Stimulated activated CD4-positive, alpha-beta T cell treated with anti-CD3 and anti-CD28 coated beads, TNF-alpha, amount 100 ng/mL, for 1 hour (primary cell): ENCODE measurements at regions not wholly inside any gene's neighbourhood (a gene's known extent, or its start where the extent isn't known, plus 50 kb on each side); places are given as distances from the start of the nearest gene placed in this dataset.
"Not testable (repeated sequence)": the region's sequence is repeated elsewhere in the genome, so short reads cannot be mapped to it uniquely, and the experiment has no call there.

Experiments
- DNase-seq, 3 donors: peaks; one replicate each; pipeline ENCODE4 v3.0.0-alpha.2; 2020; ENCODE audit warnings: low read depth in 3 of 3, low spot score in 1 of 3

DNA sequence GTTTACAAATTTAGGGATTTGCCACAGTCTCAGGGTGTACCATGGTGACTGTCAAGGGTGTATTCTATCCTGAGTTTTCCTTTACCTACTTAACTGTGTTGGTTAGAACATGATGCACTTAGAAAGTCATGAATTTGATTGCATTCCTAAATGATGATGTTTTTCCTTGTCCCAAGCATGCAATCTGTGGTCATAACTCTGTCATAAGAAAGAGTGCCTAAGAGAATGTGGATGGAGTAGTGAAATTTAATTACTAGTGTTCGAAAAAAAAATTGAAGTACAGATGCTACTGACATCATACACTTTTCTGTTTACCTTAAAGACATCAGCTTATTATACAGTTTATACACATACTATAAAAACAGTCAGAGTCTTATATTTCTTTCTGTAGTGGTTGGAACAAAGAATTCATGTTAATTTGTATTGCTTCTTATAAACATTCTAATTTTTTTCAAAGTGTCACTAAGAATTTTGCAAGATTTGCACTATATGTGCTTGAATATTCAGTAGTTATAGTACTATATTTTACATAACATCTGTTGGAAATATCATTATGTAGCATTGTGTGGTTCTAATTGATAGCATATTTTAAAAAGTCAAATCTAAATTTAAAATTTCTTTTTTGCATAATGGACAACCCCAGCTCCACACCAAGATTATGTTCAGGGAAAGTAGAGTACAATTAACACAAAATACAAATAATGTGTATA lies 231.3 kb upstream of the KCNMB2 start:
- no peak for DNase-seq

DNA sequence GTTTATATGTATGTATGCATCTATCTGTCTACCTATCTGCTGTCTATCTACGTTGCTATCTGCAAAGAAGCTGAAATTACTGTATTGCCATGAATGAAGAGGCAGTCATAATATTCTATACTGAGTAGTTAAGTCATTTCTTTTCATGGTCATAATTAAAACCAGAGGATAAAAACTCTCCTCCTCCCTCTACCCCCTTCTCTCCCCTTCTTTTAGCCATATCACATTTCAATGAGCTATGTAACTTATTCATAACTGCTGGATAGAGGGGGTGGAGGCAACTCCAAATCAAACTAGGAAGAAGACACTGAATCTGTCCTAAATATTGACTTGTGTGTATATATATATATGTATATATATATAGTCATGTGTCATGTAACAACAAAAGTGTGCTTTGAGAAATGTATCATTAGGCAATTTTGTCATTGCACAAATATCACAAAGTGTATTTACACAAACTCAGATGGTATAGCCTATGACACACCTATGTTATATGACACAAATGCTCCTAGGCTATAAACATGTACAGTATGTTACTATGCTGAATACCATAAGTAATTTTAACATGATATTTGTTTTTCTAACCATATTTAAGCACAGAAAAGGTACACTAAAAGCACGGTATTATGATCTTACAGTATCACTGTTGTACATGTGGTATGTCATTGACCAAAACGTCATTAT lies 229.7 kb upstream of the KCNMB2 start:
- no peak for DNase-seq

DNA sequence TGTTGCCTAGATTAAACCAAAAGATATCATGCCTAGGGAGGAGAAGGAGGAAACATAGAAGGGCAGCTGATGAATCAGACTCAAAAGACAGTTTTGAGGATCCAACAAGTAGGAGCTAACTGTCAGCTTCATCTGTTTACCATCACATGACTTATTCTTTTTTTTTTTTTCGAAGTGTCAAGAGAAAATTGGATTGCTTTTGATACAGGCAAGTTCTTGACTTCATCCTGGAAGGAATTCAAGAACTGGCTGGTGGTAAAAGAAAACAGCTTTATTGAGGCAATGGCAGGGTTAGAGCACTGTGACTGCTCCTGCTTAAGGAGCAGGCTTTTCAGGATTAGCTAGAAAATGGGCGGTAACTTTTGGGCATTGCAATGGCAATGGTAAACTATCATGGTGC lies 227.5 kb upstream of the KCNMB2 start:
- DNase-seq = no peak

DNA sequence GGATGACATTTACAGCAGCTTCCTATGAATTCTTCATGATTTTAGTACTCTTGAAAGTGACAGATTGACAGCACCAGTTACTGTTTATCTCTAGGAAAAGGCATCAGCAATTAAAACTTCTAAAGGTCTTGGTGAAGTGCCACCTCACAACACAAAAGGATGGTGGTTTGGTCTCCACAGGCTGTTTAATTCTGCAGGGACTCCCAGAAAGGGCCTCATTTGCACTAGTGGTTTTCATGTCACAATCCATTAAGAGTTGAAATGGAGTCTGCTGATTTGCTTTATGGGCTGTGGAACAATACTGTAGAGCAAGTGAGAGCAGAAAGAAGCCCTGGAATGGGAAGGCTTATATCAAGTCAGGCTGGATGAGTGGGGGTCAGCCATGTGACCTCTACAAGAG lies 225.3 kb upstream of the KCNMB2 start:
- no peak for DNase-seq

DNA sequence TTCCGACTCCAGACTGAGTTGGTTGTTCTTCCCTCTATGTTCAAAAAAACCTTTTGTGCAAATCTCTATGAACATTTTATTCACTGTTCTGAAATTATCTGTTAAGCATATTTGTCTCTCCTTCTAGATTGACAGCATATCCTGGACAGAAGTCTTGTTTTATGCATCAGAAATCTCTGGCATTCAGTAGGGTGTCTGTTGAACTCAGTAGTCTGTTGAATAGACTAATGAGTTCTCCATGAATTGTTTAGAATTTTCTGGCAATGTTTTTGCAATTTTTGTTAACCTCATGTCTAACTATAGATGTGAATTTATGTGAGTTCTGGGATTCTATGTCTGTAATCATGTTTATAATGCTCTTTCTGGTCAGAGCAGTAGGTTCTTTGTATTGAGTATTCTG lies 222.5 kb upstream of the KCNMB2 start:
- DNase-seq = no peak

DNA sequence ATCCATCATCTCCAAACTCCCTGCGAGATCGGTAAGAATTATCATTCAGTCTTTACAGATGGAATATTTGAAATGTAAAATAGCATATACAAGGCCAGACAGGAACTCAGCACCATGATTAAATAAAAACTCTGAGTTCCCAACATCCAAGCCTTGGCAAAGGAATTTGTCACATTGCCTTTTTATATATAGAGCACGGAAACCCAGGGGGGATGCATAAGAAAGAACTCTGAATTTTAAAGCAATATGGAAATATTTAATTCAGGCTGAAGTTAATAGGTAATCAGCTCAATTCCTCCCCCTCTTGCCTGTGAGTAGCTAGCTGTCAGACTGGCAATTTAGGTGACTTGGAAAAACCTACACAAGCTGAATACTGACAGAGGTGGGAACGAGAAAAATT lies 217.9 kb upstream of the KCNMB2 start:
- no peak for DNase-seq

DNA sequence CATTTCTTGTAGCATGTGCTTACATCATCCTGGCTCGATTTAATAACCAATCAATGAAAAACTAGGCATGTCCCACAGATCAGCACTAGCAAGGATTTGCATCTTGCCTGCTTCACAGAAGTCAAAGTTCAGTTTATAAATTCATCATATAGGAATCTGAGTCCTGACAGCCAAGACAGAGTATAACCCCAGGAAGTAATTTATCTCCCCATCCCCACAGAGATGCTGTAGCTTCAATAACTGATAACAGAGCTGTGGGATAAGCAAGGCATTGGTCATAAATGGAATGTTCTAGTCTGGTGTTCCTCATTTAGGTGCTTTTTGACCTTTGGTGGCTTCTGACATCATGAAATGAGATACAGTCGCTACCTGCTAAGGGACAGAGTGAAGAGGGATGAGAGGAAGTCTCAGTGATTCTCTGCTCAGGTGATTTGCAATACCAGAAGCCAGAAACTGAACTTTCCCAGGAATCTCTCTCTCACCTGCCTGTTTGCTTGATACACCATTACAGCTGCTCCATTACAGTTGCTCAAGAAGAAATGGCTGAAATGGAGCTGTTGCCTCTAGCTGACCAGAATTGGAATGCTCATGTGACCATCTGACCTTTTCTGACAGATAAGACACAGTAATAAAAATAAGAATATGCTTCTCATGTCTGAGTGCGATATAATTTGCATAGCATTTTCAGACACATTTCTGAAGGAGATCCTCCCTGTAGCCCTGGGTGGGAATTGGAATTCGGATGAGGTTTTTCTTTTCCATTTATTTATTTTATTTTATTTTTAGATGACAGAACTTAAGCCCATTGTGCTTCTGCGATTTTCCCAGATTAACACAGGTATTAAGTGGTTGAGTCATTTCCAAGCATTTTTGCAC lies 217.1 kb upstream of the KCNMB2 start:
- no peak for DNase-seq

DNA sequence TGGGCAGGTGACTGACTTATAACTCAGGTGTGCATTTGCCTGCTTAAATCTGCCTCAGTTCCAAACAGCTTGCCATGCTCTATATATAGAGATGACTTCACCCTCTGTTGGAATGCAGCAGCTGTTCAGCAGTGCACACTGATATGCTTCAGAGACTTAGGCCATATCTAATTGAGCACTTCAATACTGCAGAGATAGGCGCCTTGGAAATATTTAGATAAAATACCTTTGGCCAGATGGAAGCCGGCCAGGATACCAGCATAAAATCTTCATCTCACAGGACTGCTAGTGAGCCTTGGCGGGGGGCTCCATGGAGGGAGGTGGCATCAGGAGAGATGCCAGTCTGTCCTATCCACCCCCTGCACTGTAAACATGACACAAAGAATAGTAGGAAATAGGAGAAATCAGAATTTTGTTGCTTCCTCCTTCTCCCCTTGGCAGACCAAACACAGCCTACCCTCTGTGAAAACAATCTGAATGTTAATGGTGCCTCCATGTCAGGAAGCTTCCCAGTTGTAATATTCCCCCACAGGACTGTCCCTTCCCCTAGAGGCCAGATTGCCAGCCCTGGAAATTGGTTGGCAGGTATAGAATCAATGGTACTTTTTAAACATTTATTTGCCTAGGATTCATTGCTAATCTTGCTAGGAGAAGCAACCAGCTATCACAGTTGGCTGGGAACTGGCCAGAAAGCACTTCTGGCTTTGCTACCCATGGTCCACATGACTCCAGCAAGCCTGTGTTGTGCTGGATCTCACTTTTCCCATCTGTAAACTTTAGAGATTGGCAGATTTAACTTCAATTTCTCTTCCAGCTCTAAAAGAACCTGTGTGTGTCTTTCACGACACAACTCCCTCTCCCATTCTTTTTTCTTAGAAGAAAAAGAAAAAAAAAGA lies 215.5 kb upstream of the KCNMB2 start:
- DNase-seq = no peak

DNA sequence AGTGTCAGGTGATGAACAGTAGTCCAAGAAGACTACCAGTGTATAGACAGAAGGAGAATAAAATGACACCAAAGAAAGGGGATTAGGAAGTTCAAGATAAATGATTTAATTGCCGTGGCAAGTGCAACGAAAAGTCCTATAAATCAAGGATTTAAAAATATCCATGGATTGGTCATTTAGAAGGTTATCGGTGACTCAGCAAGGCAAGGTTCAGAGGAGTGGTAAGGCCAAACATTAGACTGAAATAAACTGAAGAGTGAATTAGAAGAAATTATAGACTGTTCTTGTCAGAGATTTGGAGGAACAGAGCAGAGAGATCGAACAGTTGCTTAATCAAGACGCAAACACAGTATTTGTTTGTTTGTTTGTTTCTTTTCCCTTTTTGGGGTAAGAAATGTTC lies 211.9 kb upstream of the KCNMB2 start:
- DNase-seq = no peak

DNA sequence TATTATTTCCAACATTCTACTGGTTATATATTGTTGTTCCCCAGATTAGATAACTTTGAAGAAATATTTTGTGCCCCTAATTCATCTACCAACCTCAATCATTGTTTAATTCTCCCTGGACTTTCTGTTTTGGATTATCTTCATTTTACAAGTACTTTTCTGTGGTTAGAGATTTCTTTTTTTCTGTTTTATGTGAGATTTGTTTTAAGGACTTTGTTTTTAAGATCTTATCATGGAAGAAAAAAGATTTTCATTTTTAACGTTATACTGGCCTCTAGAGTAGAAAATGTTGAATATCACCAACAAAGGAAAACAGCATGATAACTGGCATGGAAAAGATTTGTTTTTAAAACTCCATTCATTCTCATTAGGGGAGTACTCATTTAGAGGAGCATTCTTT lies 210.9 kb upstream of the KCNMB2 start:
- no peak for DNase-seq

DNA sequence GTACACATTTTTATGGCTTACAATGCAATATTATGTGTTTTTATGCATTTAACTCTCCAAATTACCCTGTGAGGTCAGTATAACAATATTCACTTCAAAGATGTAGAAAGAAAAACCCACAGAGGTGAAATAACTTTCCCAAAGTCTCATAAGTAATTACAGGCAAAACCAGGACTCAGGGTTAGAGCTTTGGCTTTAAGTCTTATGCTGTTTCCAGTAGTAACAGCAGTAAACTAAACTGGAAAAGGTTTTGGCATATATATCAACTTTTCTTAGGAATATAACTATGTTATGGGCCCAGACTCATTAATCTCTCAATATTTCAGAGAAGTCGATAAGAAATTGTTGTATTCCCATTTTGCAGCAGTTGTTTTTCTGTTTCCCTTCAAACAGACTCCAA lies 206.3 kb upstream of the KCNMB2 start:
- no peak for DNase-seq

DNA sequence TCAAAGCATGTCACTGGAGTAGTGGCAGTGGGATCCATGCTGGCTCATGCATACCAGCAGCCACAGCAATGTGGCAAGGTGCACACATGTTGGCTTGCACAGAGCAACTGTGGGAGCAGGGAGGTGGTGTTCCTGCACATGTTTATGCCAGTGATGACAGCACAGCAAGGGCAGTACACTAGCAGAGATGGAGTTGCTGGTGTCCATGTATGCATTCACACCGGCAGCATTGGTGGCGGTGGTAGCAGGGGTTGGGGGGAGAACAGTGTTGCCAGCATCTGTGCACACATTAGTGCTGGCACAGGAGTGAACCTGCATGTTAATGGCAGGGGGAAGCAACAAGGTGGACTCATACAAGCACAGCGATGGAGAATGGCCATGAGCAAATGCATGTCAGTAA lies 202.0 kb upstream of the KCNMB2 start:
- no peak for DNase-seq

DNA sequence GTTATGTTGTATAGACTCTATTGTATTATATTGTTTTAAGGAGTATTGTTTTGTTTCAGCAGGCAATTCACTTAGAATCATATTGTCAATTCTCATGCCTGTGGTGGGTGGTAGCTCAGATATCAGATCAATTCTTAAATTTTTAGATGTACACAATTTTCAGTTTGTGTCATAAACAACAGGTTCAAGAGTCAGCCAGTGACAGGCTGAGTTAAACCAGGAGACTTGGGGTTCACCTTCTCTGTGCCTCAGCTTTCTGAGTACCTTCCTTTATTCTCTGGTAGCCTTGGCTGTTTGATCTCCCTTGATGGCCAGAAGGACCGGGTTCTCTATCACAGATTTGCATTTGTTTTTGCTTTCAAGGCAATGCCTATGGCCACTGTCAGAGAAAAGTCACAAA lies 199.9 kb upstream of the KCNMB2 start:
- DNase-seq = no peak

DNA sequence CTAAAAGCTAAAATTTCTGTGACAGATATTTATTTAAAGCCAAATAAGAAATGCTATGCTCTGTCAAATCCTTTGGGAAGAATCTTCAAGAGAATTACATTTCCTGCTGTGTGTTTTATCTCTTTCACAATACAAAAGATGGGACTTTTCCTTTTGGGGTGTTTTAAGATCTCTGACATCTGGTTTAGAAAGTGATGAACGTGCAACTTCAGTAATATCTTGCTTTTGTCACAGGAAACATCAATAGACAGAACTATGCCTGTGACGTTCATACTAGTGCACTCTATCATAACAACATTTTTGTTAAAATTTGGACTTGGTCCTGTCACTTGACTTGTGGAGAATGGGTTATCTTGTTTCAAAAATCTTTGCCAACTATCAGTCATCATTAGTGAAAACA lies 195.7 kb upstream of the KCNMB2 start:
- no peak for DNase-seq

DNA sequence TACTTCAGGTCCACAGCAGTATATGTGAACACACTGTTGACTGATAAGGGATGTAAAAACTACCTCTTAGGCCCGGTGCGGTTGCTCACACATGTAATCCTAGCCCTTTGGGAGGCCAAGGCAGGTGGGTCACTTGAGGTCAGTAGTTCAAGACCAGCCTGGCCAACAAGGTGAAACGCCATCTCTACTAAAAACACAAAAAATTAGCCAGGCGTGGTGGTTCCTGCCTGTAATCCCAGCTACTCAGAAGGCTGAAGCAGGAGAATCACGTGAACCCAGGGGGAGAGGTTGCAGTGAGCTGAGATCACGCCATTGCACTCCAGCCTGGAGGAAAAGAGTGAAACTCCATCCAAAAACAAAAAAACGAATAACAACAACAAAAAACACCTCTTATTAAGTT lies 194.6 kb upstream of the KCNMB2 start:
- no peak for DNase-seq

DNA sequence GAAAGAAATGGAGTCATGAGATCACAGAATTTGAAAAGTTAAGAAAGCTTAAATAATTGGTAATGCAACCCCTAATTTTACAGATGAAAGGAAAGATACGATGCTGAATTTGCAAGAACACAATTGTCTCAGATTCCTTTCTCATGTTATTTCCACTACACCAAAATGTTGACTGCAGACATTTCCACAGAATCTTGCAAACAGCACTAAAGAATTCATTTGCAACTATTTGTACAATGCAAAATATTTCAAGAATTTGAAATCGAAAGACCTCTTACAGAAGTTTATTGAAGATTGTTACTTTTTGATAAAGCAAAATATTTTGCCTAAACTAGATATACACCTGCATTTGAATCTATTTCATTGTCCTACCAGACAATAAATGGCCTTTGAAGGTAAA lies 194.1 kb upstream of the KCNMB2 start:
- no peak for DNase-seq

DNA sequence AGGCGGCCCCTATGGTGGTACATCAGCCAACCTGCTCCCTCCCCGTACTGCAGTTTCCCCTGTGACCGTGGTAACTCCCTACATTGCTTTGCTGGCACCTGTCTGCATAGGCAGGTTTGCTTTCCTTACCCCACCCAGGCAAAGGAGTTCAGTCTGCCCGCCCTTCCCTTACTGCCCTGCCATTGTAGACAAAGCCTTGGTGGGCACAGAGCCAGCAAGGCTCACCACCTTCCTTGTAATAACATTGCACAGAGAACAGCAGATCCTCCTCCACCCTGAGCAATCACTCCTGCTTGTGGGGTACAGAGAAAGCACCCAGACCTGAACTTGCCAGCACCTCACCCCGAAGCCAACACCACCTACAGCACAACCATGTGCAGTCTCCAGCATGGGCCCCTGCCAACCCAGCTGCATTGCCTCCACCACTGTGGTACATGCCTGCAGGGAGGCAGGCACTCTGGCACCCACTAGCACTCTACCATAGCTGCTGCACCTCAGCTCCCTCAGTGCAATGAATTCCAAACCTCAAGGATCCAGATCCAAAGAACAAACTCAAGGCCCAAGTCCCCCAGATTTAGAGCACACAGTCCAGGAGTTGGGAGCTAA lies 192.7 kb upstream of the KCNMB2 start:
- no peak for DNase-seq

DNA sequence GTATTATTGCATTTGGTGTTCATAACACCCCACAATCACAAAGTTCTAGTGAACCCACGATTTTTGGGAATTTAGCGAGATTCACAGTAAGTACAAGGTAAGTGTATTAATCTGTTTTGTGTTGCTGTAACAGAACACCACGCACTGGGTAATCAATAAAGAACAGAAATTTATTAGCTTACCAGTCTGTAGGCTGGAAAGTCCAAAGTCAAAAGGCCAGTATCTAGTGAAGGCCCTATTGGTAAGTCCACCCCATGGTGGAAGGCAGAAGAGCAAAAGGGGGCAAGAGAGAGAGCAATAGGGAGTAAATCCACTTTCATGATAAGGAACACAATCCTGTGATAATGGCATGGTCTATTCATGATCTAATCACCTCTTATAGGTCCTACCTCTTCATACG lies 190.3 kb upstream of the KCNMB2 start:
- DNase-seq = no peak

DNA sequence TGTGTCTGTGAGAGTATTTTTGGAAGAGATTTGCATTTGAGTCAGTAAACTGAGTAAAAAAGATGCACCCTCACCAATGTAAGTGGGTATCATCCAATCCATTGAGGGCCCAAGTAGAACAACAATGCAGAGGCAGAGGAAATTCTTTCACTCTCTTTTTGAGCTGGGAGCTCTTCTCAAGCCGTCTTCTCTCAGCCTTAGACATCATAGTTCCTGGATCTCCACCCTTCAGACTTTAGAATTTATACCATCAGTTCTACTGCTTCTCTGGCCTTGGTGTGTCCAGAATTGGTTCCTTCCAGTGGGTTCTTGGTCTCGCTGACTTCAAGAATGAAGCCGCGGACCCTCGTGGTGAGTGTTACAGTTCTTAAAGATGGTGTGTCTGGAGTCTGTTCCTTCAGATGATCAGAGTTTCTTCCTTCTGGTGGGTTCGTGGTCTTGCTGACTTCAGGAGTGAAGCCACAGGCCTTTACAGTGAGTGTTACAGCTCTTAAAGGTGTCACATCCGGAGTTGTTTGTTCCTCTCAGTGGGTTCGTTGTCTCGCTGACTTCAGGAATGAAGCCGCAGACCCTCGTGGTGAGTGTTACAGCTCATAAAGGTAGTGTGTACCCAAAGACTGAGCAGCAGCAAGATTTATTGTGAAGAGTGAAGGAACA lies 187.5 kb upstream of the KCNMB2 start:
- DNase-seq = not testable (repeated sequence)

DNA sequence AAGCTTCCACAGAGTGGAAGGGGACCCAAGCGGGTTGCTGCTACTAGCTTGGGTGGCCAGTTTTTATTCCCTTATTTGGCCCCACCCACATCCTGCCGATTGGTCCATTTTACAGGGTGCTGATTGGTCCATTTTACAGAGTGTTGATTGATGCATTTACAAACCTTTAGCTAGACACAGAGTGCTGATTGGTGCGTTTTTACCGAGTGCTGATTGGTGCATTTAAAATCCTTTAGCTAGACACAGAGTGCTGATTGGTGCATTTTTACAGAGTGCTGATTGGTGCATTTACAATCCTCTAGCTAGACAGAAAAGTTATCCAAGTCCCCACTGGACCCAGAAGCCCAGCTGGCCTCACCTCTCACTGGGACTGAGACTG lies 187.0 kb upstream of the KCNMB2 start:
- not testable (repeated sequence) for DNase-seq
